PFSK-1 (cell line): ENCODE measurements at regions not wholly inside any gene's neighbourhood (a gene's known extent, or its start where the extent isn't known, plus 50 kb on each side); places are given as distances from the start of the nearest gene placed in this dataset.

Experiments
- FOXP2 ChIP-seq: optimal IDR thresholded peaks from 2 replicates; pipeline ENCODE3; 2011; ENCODE audit warnings: borderline replicate concordance, control low read depth, inconsistent platforms; ENCODE audit not compliant: insufficient read depth; ENCODE audit errors: extremely low read length, extremely low read depth
- POLR2AphosphoS5 ChIP-seq: IDR thresholded peaks from 2 replicates; pipeline ENCODE4 v1.6.1; 2012; ENCODE audit warnings: low read depth, mild to moderate bottlenecking, control low read depth, low read length, moderate library complexity
- SIN3A ChIP-seq: IDR thresholded peaks from 2 replicates; pipeline ENCODE4 v1.6.1; 2012; ENCODE audit warnings: mild to moderate bottlenecking, low read length, moderate library complexity, borderline replicate concordance; ENCODE audit not compliant: insufficient read depth
- TAF1 ChIP-seq: IDR thresholded peaks from 2 replicates; pipeline ENCODE4 v1.6.1; 2012; ENCODE audit warnings: low read length, control low read depth, borderline replicate concordance; ENCODE audit not compliant: insufficient read depth
- TF ChIP-seq, protein P1 (sequence below), 2 experiments: IDR thresholded peaks; 2 replicates each; pipeline versions ENCODE4 v1.6.1 to v1.8.0; 2011 to 2012; ENCODE audit warnings: low read depth in 2 of 2, low read length in 2 of 2, control low read depth in 1 of 2, inconsistent platforms in 1 of 2, mild to moderate bottlenecking in 1 of 2, moderate library complexity in 1 of 2; ENCODE audit not compliant: insufficient read depth in 1 of 2

DNA sequence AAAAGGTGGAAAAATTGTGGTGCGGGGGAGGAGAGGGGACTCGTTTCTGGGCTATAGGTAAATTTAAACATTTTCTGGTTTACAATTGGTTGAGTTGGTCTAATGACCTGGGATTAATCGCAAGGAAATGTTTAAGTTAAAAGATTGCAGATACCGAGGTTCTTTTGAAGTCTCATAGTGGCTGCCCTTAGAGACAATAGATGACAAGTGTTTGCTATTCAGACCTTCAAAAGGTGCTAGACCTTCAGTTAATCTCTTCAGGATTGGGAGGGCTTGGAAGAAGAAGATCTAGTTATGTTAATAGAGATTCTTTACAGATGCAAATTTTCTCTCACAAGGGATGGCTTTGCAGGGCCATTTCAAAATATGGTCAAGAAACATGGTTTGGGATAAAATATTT is 2286.1 kb upstream of the AGA start:
- TF ChIP-seq TAF1: no peak
- no peak for TF ChIP-seq POLR2AphosphoS5
- no peak for TF ChIP-seq SIN3A
- no peak for TF ChIP-seq FOXP2
- TF ChIP-seq, protein P1, sequence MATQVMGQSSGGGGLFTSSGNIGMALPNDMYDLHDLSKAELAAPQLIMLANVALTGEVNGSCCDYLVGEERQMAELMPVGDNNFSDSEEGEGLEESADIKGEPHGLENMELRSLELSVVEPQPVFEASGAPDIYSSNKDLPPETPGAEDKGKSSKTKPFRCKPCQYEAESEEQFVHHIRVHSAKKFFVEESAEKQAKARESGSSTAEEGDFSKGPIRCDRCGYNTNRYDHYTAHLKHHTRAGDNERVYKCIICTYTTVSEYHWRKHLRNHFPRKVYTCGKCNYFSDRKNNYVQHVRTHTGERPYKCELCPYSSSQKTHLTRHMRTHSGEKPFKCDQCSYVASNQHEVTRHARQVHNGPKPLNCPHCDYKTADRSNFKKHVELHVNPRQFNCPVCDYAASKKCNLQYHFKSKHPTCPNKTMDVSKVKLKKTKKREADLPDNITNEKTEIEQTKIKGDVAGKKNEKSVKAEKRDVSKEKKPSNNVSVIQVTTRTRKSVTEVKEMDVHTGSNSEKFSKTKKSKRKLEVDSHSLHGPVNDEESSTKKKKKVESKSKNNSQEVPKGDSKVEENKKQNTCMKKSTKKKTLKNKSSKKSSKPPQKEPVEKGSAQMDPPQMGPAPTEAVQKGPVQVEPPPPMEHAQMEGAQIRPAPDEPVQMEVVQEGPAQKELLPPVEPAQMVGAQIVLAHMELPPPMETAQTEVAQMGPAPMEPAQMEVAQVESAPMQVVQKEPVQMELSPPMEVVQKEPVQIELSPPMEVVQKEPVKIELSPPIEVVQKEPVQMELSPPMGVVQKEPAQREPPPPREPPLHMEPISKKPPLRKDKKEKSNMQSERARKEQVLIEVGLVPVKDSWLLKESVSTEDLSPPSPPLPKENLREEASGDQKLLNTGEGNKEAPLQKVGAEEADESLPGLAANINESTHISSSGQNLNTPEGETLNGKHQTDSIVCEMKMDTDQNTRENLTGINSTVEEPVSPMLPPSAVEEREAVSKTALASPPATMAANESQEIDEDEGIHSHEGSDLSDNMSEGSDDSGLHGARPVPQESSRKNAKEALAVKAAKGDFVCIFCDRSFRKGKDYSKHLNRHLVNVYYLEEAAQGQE (IDR thresholded peaks at IDR 0.05; ENCODE audit: insufficient read depth in 1 of 2, low read depth in 2 of 2, low read length in 2 of 2): no peak

DNA sequence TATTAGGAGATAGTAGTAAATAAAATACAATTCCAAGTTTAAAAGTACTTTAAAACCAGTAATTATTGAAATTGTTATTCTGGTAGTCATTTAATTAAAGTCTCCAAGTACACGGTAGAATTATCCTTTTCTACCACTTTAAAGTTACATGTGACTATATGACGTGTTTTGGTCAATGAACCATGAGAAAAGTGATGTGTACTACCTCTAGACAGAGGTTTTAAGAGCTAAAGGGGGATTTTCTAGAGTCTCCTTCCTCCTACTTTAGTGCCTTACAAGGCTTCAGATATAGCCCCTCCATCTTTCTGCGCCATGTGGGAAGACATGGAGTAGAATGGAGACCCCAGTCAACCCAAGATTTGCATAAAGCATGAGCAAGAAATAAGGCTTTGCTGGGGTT is 2296.6 kb upstream of the AGA start:
- TF ChIP-seq TAF1: no peak
- TF ChIP-seq, protein P1 (IDR thresholded peaks at IDR 0.05; ENCODE audit: insufficient read depth in 1 of 2, low read depth in 2 of 2, low read length in 2 of 2): no peak
- no peak for TF ChIP-seq SIN3A
- no peak for TF ChIP-seq FOXP2
- TF ChIP-seq POLR2AphosphoS5: no peak

DNA sequence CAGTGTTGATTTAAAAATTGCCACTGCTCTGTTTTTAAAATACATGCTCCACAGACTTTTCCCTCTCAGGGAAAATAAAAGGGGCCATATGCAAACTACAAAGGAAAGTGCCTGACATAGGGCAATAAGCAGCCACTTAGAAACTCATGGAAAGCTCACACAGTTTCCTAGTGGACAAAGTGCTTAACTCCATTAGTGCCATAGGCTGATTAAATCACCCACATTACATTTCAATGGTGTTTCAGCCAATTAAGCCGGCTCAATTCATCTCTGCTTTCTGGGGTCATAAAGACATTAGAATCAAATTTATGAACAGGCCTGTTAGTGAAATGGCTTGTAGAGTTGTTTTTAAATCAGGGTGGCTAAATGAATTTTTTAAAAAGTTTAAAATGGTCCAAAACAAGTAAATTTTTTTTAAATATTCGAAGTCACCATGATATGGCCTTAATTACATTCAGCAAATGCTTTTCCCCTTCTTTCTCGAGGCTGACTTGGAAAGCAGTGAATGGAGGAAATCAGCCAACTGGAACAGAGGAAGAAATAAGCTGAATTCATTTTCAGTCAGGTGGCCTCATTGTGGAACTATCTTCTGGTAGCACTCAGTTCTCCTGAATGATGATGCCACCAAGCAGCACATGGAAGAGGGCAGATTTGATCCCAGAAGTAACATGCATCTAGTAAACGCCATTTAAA is 2305.1 kb upstream of the AGA start:
- TF ChIP-seq TAF1 (no peak), SIN3A (no peak), POLR2AphosphoS5 (no peak), FOXP2 (no peak)
- TF ChIP-seq, protein P1 (IDR thresholded peaks at IDR 0.05; ENCODE audit: insufficient read depth in 1 of 2, low read depth in 2 of 2, low read length in 2 of 2): no peak

DNA sequence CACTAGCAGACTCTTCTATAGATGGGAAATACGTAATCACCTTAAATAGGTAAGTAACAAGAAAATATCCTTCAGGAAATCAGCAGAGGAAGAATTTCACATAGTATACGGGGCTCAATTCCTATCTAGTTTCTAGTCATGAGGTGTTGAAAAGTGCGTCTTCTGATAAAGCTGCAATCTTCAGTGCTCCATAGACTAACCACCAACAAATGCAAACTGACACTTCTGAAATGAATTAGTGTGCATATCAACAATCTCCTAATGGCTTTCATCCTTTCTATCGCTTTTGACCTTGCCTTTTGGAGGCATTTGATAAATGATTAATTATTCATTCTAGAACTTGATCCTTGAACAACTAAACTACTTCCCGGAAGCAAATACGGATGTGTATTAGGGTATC is 2306.6 kb upstream of the AGA start:
- no peak for TF ChIP-seq SIN3A
- no peak for TF ChIP-seq TAF1
- no peak for TF ChIP-seq POLR2AphosphoS5
- no peak for TF ChIP-seq FOXP2
- TF ChIP-seq, protein P1 (IDR thresholded peaks at IDR 0.05; ENCODE audit: insufficient read depth in 1 of 2, low read depth in 2 of 2, low read length in 2 of 2): no peak

DNA sequence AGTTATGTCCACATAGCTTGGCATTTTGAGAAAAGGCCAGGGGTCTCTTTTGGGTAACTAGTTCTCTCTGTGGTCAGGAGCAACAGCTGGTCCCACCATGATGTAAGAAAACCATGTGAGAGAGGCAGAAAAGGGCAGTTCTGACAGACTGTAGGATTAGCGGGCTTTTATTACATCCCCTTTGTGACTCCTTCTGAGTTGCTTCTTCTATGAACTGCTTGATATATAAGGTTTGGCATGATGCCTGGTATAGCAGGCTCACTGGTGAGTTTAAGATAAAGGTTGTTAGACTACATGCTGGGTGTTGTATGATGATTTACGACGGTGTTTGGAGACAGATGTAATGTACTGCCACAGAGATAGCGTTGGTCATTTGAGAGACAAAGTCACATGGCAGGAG is 2308.1 kb upstream of the AGA start:
- TF ChIP-seq POLR2AphosphoS5 (no peak), SIN3A (no peak), TAF1 (no peak), FOXP2 (no peak)
- TF ChIP-seq, protein P1 (IDR thresholded peaks at IDR 0.05; ENCODE audit: insufficient read depth in 1 of 2, low read depth in 2 of 2, low read length in 2 of 2): no peak
